HS-27A (cell line): ENCODE measurements at regions not wholly inside any gene's neighbourhood (a gene's known extent, or its start where the extent isn't known, plus 50 kb on each side); places are given as distances from the start of the nearest gene placed in this dataset.
"Not testable (repeated sequence)": the region's sequence is repeated elsewhere in the genome, so short reads cannot be mapped to it uniquely, and the experiment has no call there.

ENCODE experiments used
- DNase-seq: peaks from one replicate; pipeline ENCODE4 v3.0.0-alpha.2; 2012; ENCODE audit warnings: low read depth, missing footprints

GRCh38 chr6:170018422-170018935 is 267.1 kb downstream of the ERMARD start:
- no peak for DNase-seq

GRCh38 chr6:170017603-170018320 is 266.3 kb downstream of the ERMARD start:
- DNase-seq = no peak

GRCh38 chr6:170013815-170014214 is 262.4 kb downstream of the ERMARD start:
- DNase-seq = no peak

- no peak for DNase-seq
Observed at GRCh38 chr6:170012037-170012330, 260.6 kb downstream of the ERMARD start.

- no peak for DNase-seq
Observed at GRCh38 chr6:170011204-170012036, 260.0 kb downstream of the ERMARD start.

- DNase-seq = no peak
Observed at GRCh38 chr6:170010665-170011203, 259.3 kb downstream of the ERMARD start.

GRCh38 chr6:170008294-170008785 is 256.9 kb downstream of the ERMARD start:
- DNase-seq = no peak

GRCh38 chr6:170007468-170008293 is 256.3 kb downstream of the ERMARD start:
- no peak for DNase-seq

- no peak for DNase-seq
Observed at GRCh38 chr6:170006900-170007467, 255.6 kb downstream of the ERMARD start.

- DNase-seq = no peak
Observed at GRCh38 chr6:170006071-170006899, 254.9 kb downstream of the ERMARD start.

GRCh38 chr6:170005665-170006064 is 254.2 kb downstream of the ERMARD start:
- DNase-seq = no peak

GRCh38 chr6:170004585-170005210 is 253.3 kb downstream of the ERMARD start:
- no peak for DNase-seq

GRCh38 chr6:170003451-170004160 is 252.2 kb downstream of the ERMARD start:
- DNase-seq = no peak

GRCh38 chr6:170003027-170003426 is 251.6 kb downstream of the ERMARD start:
- no peak for DNase-seq

- DNase-seq = not testable (repeated sequence)
Observed at GRCh38 chr6:170001782-170002181, 250.4 kb downstream of the ERMARD start.

- DNase-seq = no peak
Observed at GRCh38 chr6:170000071-170000843, 248.8 kb downstream of the ERMARD start.

- DNase-seq = no peak
Observed at GRCh38 chr6:169999367-169999766, 247.9 kb downstream of the ERMARD start.

GRCh38 chr6:169998457-169998856 is 247.0 kb downstream of the ERMARD start:
- no peak for DNase-seq

GRCh38 chr6:169997930-169998218 is 246.5 kb downstream of the ERMARD start:
- DNase-seq = no peak
